LNCAP (cell line): ENCODE measurements at regions not wholly inside any gene's neighbourhood (a gene's known extent, or its start where the extent isn't known, plus 50 kb on each side); places are given as distances from the start of the nearest gene placed in this dataset.

Source experiments
- CTCF ChIP-seq: fragments of 450-650 bp; IDR thresholded peaks from 2 replicates; pipeline ENCODE4 v1.5.1; 2017; ENCODE audit warnings: mild to moderate bottlenecking

GRCh38 chrX:42869011-42869410 is 91.0 kb upstream of the PPP1R2C start:
- no peak for TF ChIP-seq CTCF

GRCh38 chrX:42869659-42870476 is 91.9 kb upstream of the PPP1R2C start:
- TF ChIP-seq CTCF = no peak

- TF ChIP-seq CTCF = no peak
Observed at GRCh38 chrX:42886519-42886918, 108.6 kb upstream of the PPP1R2C start.

GRCh38 chrX:42900947-42901346 is 123.0 kb upstream of the PPP1R2C start:
- no peak for TF ChIP-seq CTCF

GRCh38 chrX:42902513-42902912 is 124.5 kb upstream of the PPP1R2C start:
- TF ChIP-seq CTCF = no peak

- TF ChIP-seq CTCF = no peak
Observed at GRCh38 chrX:42920752-42921151, 142.8 kb upstream of the PPP1R2C start.

- no peak for TF ChIP-seq CTCF
Observed at GRCh38 chrX:42930071-42930470, 152.1 kb upstream of the PPP1R2C start.

GRCh38 chrX:42930951-42931350 is 153.0 kb upstream of the PPP1R2C start:
- TF ChIP-seq CTCF = no peak
